ENCODE measurements at regions not wholly inside any gene's neighbourhood (a gene's known extent, or its start where the extent isn't known, plus 50 kb on each side); places are given as distances from the start of the nearest gene placed in this dataset.

- CTCF ChIA-PET = no interaction called here
These were observed 115.9 kb upstream of the GAS1 start for GRCh38 chr9:87063246-87063645.

GRCh38 chr9:87063871-87064270 lies 116.6 kb upstream of the GAS1 start:
- Mint-ChIP-seq H3K4me1 (no peaks in the 10 kb centered on the region), H3K27ac (no peak overlapping the region), H3K36me3 (ENCODE audit: low read depth) (no peaks in the 10 kb centered on the region), H3K9me3 (no peaks in the 10 kb centered on the region), H3K27me3 (no peaks in the 10 kb centered on the region), H3K4me3 (no peak overlapping the region)
- ChIA-PET POLR2A (no interaction called here), CTCF (no interaction called here)
- DNase-seq = no peak

More at GRCh38 chr9:87063246-87063645, 115.9 kb upstream of the GAS1 start:
- Mint-ChIP-seq H3K9me3 (no peaks in the 10 kb centered on the region), H3K27me3 (no peaks in the 10 kb centered on the region), H3K36me3 (ENCODE audit: low read depth) (no peaks in the 10 kb centered on the region), H3K4me3 (no peak overlapping the region), H3K4me1 (no peaks in the 10 kb centered on the region), H3K27ac (no peak overlapping the region)
- no peak for DNase-seq
- POLR2A ChIA-PET = no interaction called here

GRCh38 chr9:87064311-87064710 lies 117.0 kb upstream of the GAS1 start:
- POLR2A ChIA-PET = no interaction called here

GRCh38 chr9:87065981-87066380 lies 118.7 kb upstream of the GAS1 start:
- Mint-ChIP-seq H3K27me3 (no peaks in the 10 kb centered on the region), H3K27ac (no peak overlapping the region), H3K4me3 (no peak overlapping the region), H3K36me3 (ENCODE audit: low read depth) (no peaks in the 10 kb centered on the region), H3K9me3 (no peaks in the 10 kb centered on the region), H3K4me1 (no peaks in the 10 kb centered on the region)
- ChIA-PET POLR2A (no interaction called here), CTCF (no interaction called here)
- no peak for DNase-seq

More at GRCh38 chr9:87064311-87064710, 117.0 kb upstream of the GAS1 start:
- Mint-ChIP-seq H3K27me3 (no peaks in the 10 kb centered on the region), H3K9me3 (no peaks in the 10 kb centered on the region), H3K36me3 (ENCODE audit: low read depth) (no peaks in the 10 kb centered on the region), H3K4me1 (no peaks in the 10 kb centered on the region), H3K27ac (no peak overlapping the region), H3K4me3 (no peak overlapping the region)
- no peak for DNase-seq
- CTCF ChIA-PET = no interaction called here

- Mint-ChIP-seq H3K27me3 (no peaks in the 10 kb centered on the region), H3K27ac (no peak overlapping the region), H3K4me3 (no peak overlapping the region), H3K9me3 (no peaks in the 10 kb centered on the region), H3K36me3 (ENCODE audit: low read depth) (no peaks in the 10 kb centered on the region), H3K4me1 (no peaks in the 10 kb centered on the region)
- CTCF ChIA-PET = no interaction called here
- DNase-seq = no peak
- POLR2A ChIA-PET = no interaction called here
These were observed 120.1 kb upstream of the GAS1 start for GRCh38 chr9:87067426-87067825.

- Mint-ChIP-seq H3K27me3 (no peaks in the 10 kb centered on the region), H3K4me3 (no peak overlapping the region), H3K27ac (no peak overlapping the region), H3K9me3 (no peaks in the 10 kb centered on the region), H3K4me1 (no peaks in the 10 kb centered on the region), H3K36me3 (ENCODE audit: low read depth) (no peaks in the 10 kb centered on the region)
- CTCF ChIA-PET = interaction anchor here (0.7 kb wide), 1 partner anchor 401 kb away, joined by 3 read pairs; no protein-coding TSS in a partner anchor
- POLR2A ChIA-PET = no interaction called here
- no peak for DNase-seq
These were observed 121.0 kb upstream of the GAS1 start for GRCh38 chr9:87068177-87068840.

GRCh38 chr9:87069690-87070089 lies 122.4 kb upstream of the GAS1 start:
- H3K36me3 Mint-ChIP-seq (ENCODE audit: low read depth) = no peaks in the 10 kb centered on the region
- no peak overlapping the region for H3K4me3 Mint-ChIP-seq
- no peak for DNase-seq
- H3K9me3 Mint-ChIP-seq = no peaks in the 10 kb centered on the region
- H3K27ac Mint-ChIP-seq = no peak overlapping the region
- POLR2A ChIA-PET = no interaction called here
- CTCF ChIA-PET = no interaction called here
- no peaks in the 10 kb centered on the region for H3K4me1 Mint-ChIP-seq
- H3K27me3 Mint-ChIP-seq = no peaks in the 10 kb centered on the region

GRCh38 chr9:87070336-87070735 lies 123.0 kb upstream of the GAS1 start:
- Mint-ChIP-seq H3K27me3 (no peaks in the 10 kb centered on the region), H3K4me3 (no peak overlapping the region), H3K36me3 (ENCODE audit: low read depth) (no peaks in the 10 kb centered on the region), H3K9me3 (no peaks in the 10 kb centered on the region), H3K27ac (no peak overlapping the region), H3K4me1 (no peaks in the 10 kb centered on the region)
- POLR2A ChIA-PET = no interaction called here
- no peak for DNase-seq
- CTCF ChIA-PET = no interaction called here

- no peaks in the 10 kb centered on the region for H3K9me3 Mint-ChIP-seq
- no peak overlapping the region for H3K27ac Mint-ChIP-seq
- H3K4me1 Mint-ChIP-seq = no peaks in the 10 kb centered on the region
- DNase-seq = no peak
- ChIA-PET CTCF (no interaction called here), POLR2A (no interaction called here)
- H3K36me3 Mint-ChIP-seq (ENCODE audit: low read depth) = no peaks in the 10 kb centered on the region
- H3K27me3 Mint-ChIP-seq = no peaks in the 10 kb centered on the region
- no peak overlapping the region for H3K4me3 Mint-ChIP-seq
These were observed 124.2 kb upstream of the GAS1 start for GRCh38 chr9:87071473-87071872.

- H3K4me3 Mint-ChIP-seq = no peak overlapping the region
- H3K27me3 Mint-ChIP-seq = no peaks in the 10 kb centered on the region
- H3K9me3 Mint-ChIP-seq = peaks cover under 1% of the 10 kb centered on the region
- POLR2A ChIA-PET = no interaction called here
- H3K27ac Mint-ChIP-seq = no peak overlapping the region
- no peaks in the 10 kb centered on the region for H3K36me3 Mint-ChIP-seq (ENCODE audit: low read depth)
- DNase-seq = no peak
- no peaks in the 10 kb centered on the region for H3K4me1 Mint-ChIP-seq
- CTCF ChIA-PET = no interaction called here
These were observed 126.4 kb upstream of the GAS1 start for GRCh38 chr9:87073692-87074091.

GRCh38 chr9:87075537-87075936 lies 128.2 kb upstream of the GAS1 start:
- Mint-ChIP-seq H3K4me3 (no peak overlapping the region), H3K27ac (no peak overlapping the region), H3K36me3 (ENCODE audit: low read depth) (no peaks in the 10 kb centered on the region), H3K27me3 (no peaks in the 10 kb centered on the region), H3K9me3 (peaks cover 4% of the 10 kb centered on the region), H3K4me1 (no peaks in the 10 kb centered on the region)
- no peak for DNase-seq
- CTCF ChIA-PET = no interaction called here
- POLR2A ChIA-PET = no interaction called here

GRCh38 chr9:87076825-87077224 lies 129.5 kb upstream of the GAS1 start:
- Mint-ChIP-seq H3K4me1 (no peaks in the 10 kb centered on the region), H3K27ac (no peak overlapping the region), H3K36me3 (ENCODE audit: low read depth) (no peaks in the 10 kb centered on the region), H3K9me3 (peaks cover 4% of the 10 kb centered on the region), H3K27me3 (no peaks in the 10 kb centered on the region), H3K4me3 (no peak overlapping the region)
- ChIA-PET CTCF (no interaction called here), POLR2A (no interaction called here)
- no peak for DNase-seq

- Mint-ChIP-seq H3K27ac (no peak overlapping the region), H3K4me3 (no peak overlapping the region), H3K4me1 (no peaks in the 10 kb centered on the region), H3K9me3 (peaks cover 4% of the 10 kb centered on the region), H3K36me3 (ENCODE audit: low read depth) (no peaks in the 10 kb centered on the region), H3K27me3 (no peaks in the 10 kb centered on the region)
- DNase-seq = no peak
- POLR2A ChIA-PET = no interaction called here
- CTCF ChIA-PET = no interaction called here
These were observed 130.7 kb upstream of the GAS1 start for GRCh38 chr9:87077986-87078385.

- H3K9me3 Mint-ChIP-seq = peaks cover 4% of the 10 kb centered on the region
- POLR2A ChIA-PET = no interaction called here
These were observed 133.4 kb upstream of the GAS1 start for GRCh38 chr9:87080512-87081264.

More at GRCh38 chr9:87080512-87081264, 133.4 kb upstream of the GAS1 start:
- Mint-ChIP-seq H3K36me3 (ENCODE audit: low read depth) (no peaks in the 10 kb centered on the region), H3K4me1 (no peaks in the 10 kb centered on the region), H3K4me3 (no peak overlapping the region), H3K27ac (no peak overlapping the region), H3K27me3 (no peaks in the 10 kb centered on the region)
- DNase-seq = no peak
- CTCF ChIA-PET = interaction anchor here (0.6 kb wide), 1 partner anchor 73 kb away, joined by 3 read pairs; no protein-coding TSS in a partner anchor

Measured in activated CD4-positive, alpha-beta memory T cell treated with anti-CD3 and anti-CD28 coated beads, Interleukin-2, amount 10 ng/mL, durations not matched to agents 7 days and 5 days (primary cell).